Loucy (cell line): ENCODE measurements at regions not wholly inside any gene's neighbourhood (a gene's known extent, or its start where the extent isn't known, plus 50 kb on each side); places are given as distances from the start of the nearest gene placed in this dataset.

Experiments used
- H2AFZ ChIP-seq: fragments of 200-600 bp; sonication (generic); 2 replicates; pipeline ENCODE4 v1.6.0; 2016; ENCODE audit warnings: antibody characterized with exemption, mild to moderate bottlenecking, low read length, moderate library complexity
- H3F3A ChIP-seq: fragments of 200-600 bp; 2 replicates; pipeline ENCODE4 v1.6.0; 2016; ENCODE audit warnings: antibody characterized with exemption, low read depth, mild to moderate bottlenecking
- H3K27me3 ChIP-seq: fragments of 200-600 bp; sonication (generic); 2 replicates; pipeline ENCODE4 v1.6.1; 2014; ENCODE audit warnings: low read length, mild to moderate bottlenecking; ENCODE audit not compliant: insufficient read depth, poor library complexity, severe bottlenecking
- H3K36me3 ChIP-seq: fragments of 200-600 bp; sonication (generic); 2 replicates; pipeline ENCODE4 v1.6.1; 2016; ENCODE audit warnings: low read length; ENCODE audit not compliant: insufficient read depth
- H3K4me1 ChIP-seq: fragments of 200-600 bp; sonication (generic); 2 replicates; pipeline ENCODE4 v1.5.1; 2014; ENCODE audit warnings: low read length, mild to moderate bottlenecking; ENCODE audit not compliant: insufficient read depth, poor library complexity, severe bottlenecking
- H3K4me2 ChIP-seq: fragments of 200-600 bp; sonication (generic); 2 replicates; pipeline ENCODE4 v1.6.0; 2014; ENCODE audit warnings: antibody characterized with exemption, low read length, low read depth, mild to moderate bottlenecking; ENCODE audit not compliant: poor library complexity, severe bottlenecking
- H3K4me3 ChIP-seq: fragments of 200-600 bp; sonication (generic); 2 replicates; pipeline ENCODE4 v1.5.1; 2014; ENCODE audit warnings: low read length, mild to moderate bottlenecking, mixed read lengths; ENCODE audit not compliant: poor library complexity, severe bottlenecking
- H3K79me2 ChIP-seq: fragments of 200-600 bp; sonication (generic); 2 replicates; pipeline ENCODE4 v1.6.1; 2014; ENCODE audit warnings: low read length; ENCODE audit not compliant: insufficient read depth
- H3K9ac ChIP-seq: fragments of 200-600 bp; sonication (generic); 2 replicates; pipeline ENCODE4 v1.6.0; 2014; ENCODE audit warnings: mild to moderate bottlenecking, low read depth, low read length, moderate library complexity; ENCODE audit not compliant: poor library complexity, severe bottlenecking
- H3K9me2 ChIP-seq: fragments of 200-600 bp; sonication (generic); replicated peaks from 2 replicates; pipeline ENCODE4 v1.6.1; 2016; ENCODE audit warnings: low read depth, low read length, mixed read lengths
- H3K9me3 ChIP-seq: fragments of 200-600 bp; sonication (generic); 2 replicates; pipeline ENCODE4 v1.6.1; 2014; ENCODE audit warnings: mild to moderate bottlenecking, antibody characterized with exemption, low read length, low read depth; ENCODE audit not compliant: insufficient read depth
- H4K20me1 ChIP-seq: fragments of 200-600 bp; sonication (generic); 2 replicates; pipeline ENCODE4 v1.6.0; 2014; ENCODE audit warnings: antibody characterized with exemption, low read length, mild to moderate bottlenecking; ENCODE audit not compliant: insufficient read depth, poor library complexity, severe bottlenecking
- EZH2phosphoT487 ChIP-seq: fragments of 200-600 bp; IDR thresholded peaks from 2 replicates; pipeline ENCODE4 v1.6.1; 2018; ENCODE audit warnings: antibody characterized with exemption, mild to moderate bottlenecking, moderate library complexity, borderline replicate concordance
- TF ChIP-seq, protein P1 (sequence below): fragments of 200-600 bp; sonication (generic); conservative IDR thresholded peaks from 2 replicates; pipeline ENCODE4 v1.5.1; 2014; ENCODE audit warnings: mild to moderate bottlenecking, antibody characterized with exemption, low read length

DNA sequence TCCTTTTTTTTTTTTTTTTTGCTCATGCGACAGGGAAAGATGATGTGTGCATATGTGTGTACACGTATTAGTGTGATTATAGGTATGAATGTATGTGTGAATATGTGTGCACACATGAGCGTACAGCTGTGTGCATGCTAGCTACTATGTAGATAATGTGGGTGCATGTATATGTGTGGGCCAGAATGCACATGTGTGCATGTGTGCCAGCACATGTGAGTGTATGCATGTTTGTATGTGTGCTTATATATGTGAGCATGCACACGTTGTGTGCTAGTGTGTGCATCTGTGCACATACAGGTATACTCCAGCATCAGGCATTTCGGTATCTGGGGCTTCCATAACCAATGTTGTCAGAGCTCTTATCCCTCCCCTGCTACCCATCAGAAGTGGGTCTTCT, 541.1 kb downstream of the AACS start:
- H3K9me3 ChIP-seq: no peaks in the 10 kb centered on the region
- no peaks in the 10 kb centered on the region for H3F3A ChIP-seq
- no peak overlapping the region for H3K4me3 ChIP-seq
- no peak overlapping the region for H3K4me2 ChIP-seq
- no peaks in the 10 kb centered on the region for H4K20me1 ChIP-seq
- no peaks in the 10 kb centered on the region for H3K79me2 ChIP-seq
- H3K9ac ChIP-seq: no peak overlapping the region
- no peak overlapping the region for H2AFZ ChIP-seq
- no peaks in the 10 kb centered on the region for H3K4me1 ChIP-seq
- no peaks in the 10 kb centered on the region for H3K27me3 ChIP-seq
- TF ChIP-seq, protein P1, sequence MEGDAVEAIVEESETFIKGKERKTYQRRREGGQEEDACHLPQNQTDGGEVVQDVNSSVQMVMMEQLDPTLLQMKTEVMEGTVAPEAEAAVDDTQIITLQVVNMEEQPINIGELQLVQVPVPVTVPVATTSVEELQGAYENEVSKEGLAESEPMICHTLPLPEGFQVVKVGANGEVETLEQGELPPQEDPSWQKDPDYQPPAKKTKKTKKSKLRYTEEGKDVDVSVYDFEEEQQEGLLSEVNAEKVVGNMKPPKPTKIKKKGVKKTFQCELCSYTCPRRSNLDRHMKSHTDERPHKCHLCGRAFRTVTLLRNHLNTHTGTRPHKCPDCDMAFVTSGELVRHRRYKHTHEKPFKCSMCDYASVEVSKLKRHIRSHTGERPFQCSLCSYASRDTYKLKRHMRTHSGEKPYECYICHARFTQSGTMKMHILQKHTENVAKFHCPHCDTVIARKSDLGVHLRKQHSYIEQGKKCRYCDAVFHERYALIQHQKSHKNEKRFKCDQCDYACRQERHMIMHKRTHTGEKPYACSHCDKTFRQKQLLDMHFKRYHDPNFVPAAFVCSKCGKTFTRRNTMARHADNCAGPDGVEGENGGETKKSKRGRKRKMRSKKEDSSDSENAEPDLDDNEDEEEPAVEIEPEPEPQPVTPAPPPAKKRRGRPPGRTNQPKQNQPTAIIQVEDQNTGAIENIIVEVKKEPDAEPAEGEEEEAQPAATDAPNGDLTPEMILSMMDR: no peak
- TF ChIP-seq EZH2phosphoT487: no peak
- H3K36me3 ChIP-seq: no peaks in the 10 kb centered on the region
- no peaks in the 10 kb centered on the region for H3K9me2 ChIP-seq

DNA sequence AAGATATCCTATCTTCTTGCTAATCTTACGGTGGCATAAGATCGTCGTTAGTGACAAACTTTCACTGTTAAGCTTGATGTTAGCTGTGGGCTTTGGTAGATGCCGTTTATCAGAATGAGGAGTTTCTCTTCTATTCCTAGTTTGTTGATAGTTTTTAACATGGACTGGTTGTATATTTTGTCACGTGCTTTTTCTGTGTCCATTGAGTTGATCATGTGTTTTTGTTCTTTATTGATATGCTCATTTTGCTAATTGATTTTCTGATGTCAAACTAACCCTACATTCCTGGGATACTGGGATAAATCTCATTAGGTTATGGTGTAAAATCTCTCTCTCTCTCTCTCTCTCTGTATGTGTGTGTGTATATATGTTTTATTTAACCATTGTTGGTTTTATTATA, 545.1 kb downstream of the AACS start:
- no peaks in the 10 kb centered on the region for H3K27me3 ChIP-seq
- H3K9ac ChIP-seq: no peak overlapping the region
- H3F3A ChIP-seq: no peaks in the 10 kb centered on the region
- H3K4me1 ChIP-seq: no peaks in the 10 kb centered on the region
- H3K36me3 ChIP-seq: no peaks in the 10 kb centered on the region
- no peak overlapping the region for H3K4me2 ChIP-seq
- no peaks in the 10 kb centered on the region for H3K79me2 ChIP-seq
- TF ChIP-seq, protein P1: no peak
- no peak for TF ChIP-seq EZH2phosphoT487
- H4K20me1 ChIP-seq: no peaks in the 10 kb centered on the region
- H3K9me3 ChIP-seq: no peaks in the 10 kb centered on the region
- H3K4me3 ChIP-seq: no peak overlapping the region
- H3K9me2 ChIP-seq: no peaks in the 10 kb centered on the region
- H2AFZ ChIP-seq: no peak overlapping the region

DNA sequence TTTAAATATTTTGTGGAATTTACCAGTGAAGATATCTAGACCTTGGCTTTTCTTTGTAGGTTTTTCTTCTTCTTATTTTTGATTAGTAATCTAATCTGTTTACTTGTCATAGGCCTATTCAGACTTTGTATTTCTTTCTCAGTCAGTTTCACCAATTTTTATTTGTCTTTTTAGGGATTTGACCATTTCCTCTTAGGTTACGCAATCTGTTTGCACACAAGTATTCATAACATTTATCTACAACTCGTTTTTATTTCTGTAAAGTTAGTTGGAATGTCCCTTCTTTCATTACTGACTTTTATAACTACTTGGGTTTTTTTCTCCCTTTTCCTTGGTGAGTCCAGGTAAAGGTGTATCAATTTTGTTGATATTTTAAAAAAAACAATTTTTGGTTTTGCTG, 545.7 kb downstream of the AACS start:
- Histone ChIP-seq H3K79me2 (no peaks in the 10 kb centered on the region), H3K36me3 (no peaks in the 10 kb centered on the region), H3K4me2 (no peak overlapping the region), H3K4me3 (no peak overlapping the region), H3F3A (no peaks in the 10 kb centered on the region), H3K27me3 (no peaks in the 10 kb centered on the region), H3K4me1 (no peaks in the 10 kb centered on the region), H4K20me1 (no peaks in the 10 kb centered on the region), H3K9me2 (no peaks in the 10 kb centered on the region), H3K9me3 (no peaks in the 10 kb centered on the region), H2AFZ (no peak overlapping the region), H3K9ac (no peak overlapping the region)
- TF ChIP-seq, protein P1: no peak
- no peak for TF ChIP-seq EZH2phosphoT487
